GM10248 (cell line): ENCODE measurements at regions not wholly inside any gene's neighbourhood (a gene's known extent, or its start where the extent isn't known, plus 50 kb on each side); places are given as distances from the start of the nearest gene placed in this dataset.
A peak's percentile ranks its signal among the peaks of the same experiment; 100 is the strongest.

Experiments
- CTCF ChIA-PET: fragments of 300-600 bp; sonication (Branson Sonifier 250); formaldehyde crosslinking; extraction: SDS; loops from one replicate; lab custom pipeline; 2021; ENCODE audit warnings: antibody characterized with exemption; lab: Yijun Ruan, JAX
- POLR2A ChIA-PET: fragments of 350-650 bp; sonication (Branson Sonifier 250); formaldehyde crosslinking; extraction: SDS; loops from one replicate; lab custom pipeline; 2020; ENCODE audit warnings: antibody characterized with exemption; lab: Yijun Ruan, JAX
- DNase-seq: peaks from one replicate; pipeline ENCODE4 v3.0.0; 2012; ENCODE audit errors: extremely low spot score
- TF ChIP-seq, protein P1 (sequence below): IDR thresholded peaks from 2 replicates; pipeline ENCODE4 v1.5.1; 2012; ENCODE audit warnings: mild to moderate bottlenecking, low read depth; ENCODE audit errors: extremely low read depth, missing control alignments, control extremely low read depth

DNA sequence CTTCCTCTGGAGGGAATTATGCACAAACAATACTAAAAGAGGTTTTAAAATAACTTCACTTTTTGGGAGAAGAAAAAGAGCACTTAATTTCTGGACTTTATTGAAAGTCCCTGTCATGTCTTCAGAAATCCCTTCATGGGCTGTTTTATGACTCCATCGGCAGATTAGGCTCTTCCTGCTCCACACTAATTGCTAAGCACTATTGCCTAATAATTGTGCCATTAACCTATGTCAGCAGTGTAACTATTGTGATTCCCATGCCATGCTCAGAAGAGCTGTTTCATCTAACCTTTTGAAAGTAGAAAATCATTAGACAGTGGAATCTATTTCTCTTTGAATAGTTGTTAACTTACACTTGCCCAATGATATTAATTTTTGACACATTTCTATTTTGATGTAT lies 489.3 kb upstream of the RUNX1 start:
- ChIA-PET CTCF (no interaction called here), POLR2A (no interaction called here)
- DNase-seq = no peak
- TF ChIP-seq, protein P1, sequence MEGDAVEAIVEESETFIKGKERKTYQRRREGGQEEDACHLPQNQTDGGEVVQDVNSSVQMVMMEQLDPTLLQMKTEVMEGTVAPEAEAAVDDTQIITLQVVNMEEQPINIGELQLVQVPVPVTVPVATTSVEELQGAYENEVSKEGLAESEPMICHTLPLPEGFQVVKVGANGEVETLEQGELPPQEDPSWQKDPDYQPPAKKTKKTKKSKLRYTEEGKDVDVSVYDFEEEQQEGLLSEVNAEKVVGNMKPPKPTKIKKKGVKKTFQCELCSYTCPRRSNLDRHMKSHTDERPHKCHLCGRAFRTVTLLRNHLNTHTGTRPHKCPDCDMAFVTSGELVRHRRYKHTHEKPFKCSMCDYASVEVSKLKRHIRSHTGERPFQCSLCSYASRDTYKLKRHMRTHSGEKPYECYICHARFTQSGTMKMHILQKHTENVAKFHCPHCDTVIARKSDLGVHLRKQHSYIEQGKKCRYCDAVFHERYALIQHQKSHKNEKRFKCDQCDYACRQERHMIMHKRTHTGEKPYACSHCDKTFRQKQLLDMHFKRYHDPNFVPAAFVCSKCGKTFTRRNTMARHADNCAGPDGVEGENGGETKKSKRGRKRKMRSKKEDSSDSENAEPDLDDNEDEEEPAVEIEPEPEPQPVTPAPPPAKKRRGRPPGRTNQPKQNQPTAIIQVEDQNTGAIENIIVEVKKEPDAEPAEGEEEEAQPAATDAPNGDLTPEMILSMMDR = no peak

GRCh38 chr21:35537604-35538003 lies 488.5 kb upstream of the RUNX1 start:
- ChIA-PET CTCF (no interaction called here), POLR2A (no interaction called here)
- TF ChIP-seq, protein P1 = no peak

GRCh38 chr21:35533893-35534292 lies 484.8 kb upstream of the RUNX1 start:
- CTCF ChIA-PET = interaction anchor here (1.3 to 1.8 kb wide), 2 partner anchors 10 to 21 kb away, joined by 3 to 7 read pairs; no protein-coding TSS in a partner anchor
- TF ChIP-seq, protein P1 = no peak
- POLR2A ChIA-PET = no interaction called here
- no peak for DNase-seq

More at GRCh38 chr21:35537604-35538003, 488.5 kb upstream of the RUNX1 start:
- DNase-seq = no peak

DNA sequence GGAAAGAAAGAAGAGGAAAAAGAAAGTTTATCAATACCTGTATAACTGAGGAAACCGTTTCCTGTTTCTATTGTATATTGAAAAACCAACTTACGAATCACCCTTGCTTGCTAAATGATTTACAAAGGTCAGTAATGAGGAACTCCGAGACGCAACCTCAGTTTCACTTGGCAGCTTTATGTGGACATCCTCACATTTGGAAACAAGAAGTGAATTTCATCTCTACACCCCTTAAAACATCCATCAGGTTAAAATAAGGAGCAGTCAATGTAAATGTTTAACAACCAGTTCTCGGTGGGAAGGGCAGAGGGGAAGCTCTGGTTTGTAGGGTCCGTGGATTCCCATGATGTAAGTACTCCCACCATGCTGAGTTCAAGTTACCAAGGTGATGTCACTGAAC lies 481.7 kb upstream of the RUNX1 start:
- POLR2A ChIA-PET = no interaction called here
- CTCF ChIA-PET = no interaction called here
- no peak for DNase-seq
- TF ChIP-seq, protein P1 = no peak

- TF ChIP-seq, protein P1 = no peak
- CTCF ChIA-PET = no interaction called here
- peak; percentile 33 for DNase-seq
- POLR2A ChIA-PET = no interaction called here
Observed at GRCh38 chr21:35529171-35529863, 480.2 kb upstream of the RUNX1 start.

- TF ChIP-seq, protein P1 = no peak
- ChIA-PET POLR2A (no interaction called here), CTCF (no interaction called here)
- DNase-seq = peak; percentile 29
Observed at GRCh38 chr21:35528116-35529042, 479.3 kb upstream of the RUNX1 start.
